Pancreas (tissue), 10 donors: ENCODE measurements at regions not wholly inside any gene's neighbourhood (a gene's known extent, or its start where the extent isn't known, plus 50 kb on each side); places are given as distances from the start of the nearest gene placed in this dataset.
"Not testable (repeated sequence)": the region's sequence is repeated elsewhere in the genome, so short reads cannot be mapped to it uniquely, and the experiment has no call there.

Experiments used
- ATAC-seq, 4 donors: fragments of 200-7000 bp; cut with Tn5 transposase; one replicate each; pipeline versions ENCODE4 v1.8.0 to v1.9.1; 2020; ENCODE audit warnings: mild to moderate bottlenecking in 4 of 4, moderate library complexity in 4 of 4
- DNase-seq, 6 donors: peaks; one replicate each; pipeline ENCODE4 v3.0.0-alpha.2; 2020
- FAIRE-seq: peaks from 2 replicates; lab custom pipeline; 2012; peaks lifted over from hg19 to GRCh38; lab: Jason Lieb, UNC
- H3K27ac ChIP-seq, 4 donors: fragments of 200-600 bp; sonication (generic); 1 replicate in 3 of 4; 2 replicates in 1 of 4; pipeline versions ENCODE4 v1.5.0 to v1.8.0; 2020
- H3K27me3 ChIP-seq, 4 donors: fragments of 200-600 bp; one replicate each; pipeline ENCODE4 v1.8.0; 2021
- H3K36me3 ChIP-seq, 3 donors: fragments of 200-600 bp; sonication (generic) in 1 of 3; one replicate each; pipeline versions ENCODE4 v1.5.0 to v1.8.0; 2020 to 2021
- H3K4me1 ChIP-seq, 3 donors: fragments of 200-600 bp; one replicate each; pipeline ENCODE4 v1.8.0; 2021
- H3K4me3 ChIP-seq, 4 donors: fragments of 200-600 bp; sonication (generic) in 2 of 4; one replicate each; pipeline versions ENCODE4 v1.5.0 to v1.8.0; 2020 to 2021
- H3K9me3 ChIP-seq, 4 donors: fragments of 200-600 bp; one replicate each; pipeline ENCODE4 v1.8.0; 2021
- WGBS, 2 donors: extraction: QIAGEN DNeasy Blood & Tissue Kit; methylation state at CpG; one replicate each; pipeline ENCODE4 v1.1.7; 2013; 5-methylcytosine and 5-hydroxymethylcytosine counted together
- intact Hi-C, 3 donors: fragments of 100-400 bp; cut with DNase I; formaldehyde crosslinking; loops; one replicate each; pipeline versions ENCODE4 v1.11.1 to v1.14.2; 2022
- TF ChIP-seq, protein P1 (sequence below), 4 donors: fragments of 200-600 bp; sonication (generic) in 3 of 4; IDR thresholded peaks; one replicate each; pipeline versions ENCODE4 v1.5.0 to v1.8.0; 2021; ENCODE audit warnings: antibody characterized with exemption in 4 of 4
- donor health status: healthy with polysubstance abuse.
- donor health status: DM: no; HTN: no; CAD: no; lungs with moderate emphysema.
- donor health status: DM: no; HTN: no; CAD: no.
- donor health status: control.
- donor health status: control.
- donor health status: Bipolar disorder and iron deficiency.
- donor health status: DM: yes; HTN: yes; CAD: no.
- donor health status: DM: no; HTN: no; CAD: no.
- donor health status: DM: no; HTN: no; CAD: no.
- donor health status: DM: yes; HTN: yes; CAD: no.

GRCh38 chrX:13955975-13956374 lies 73.7 kb downstream of the GEMIN8 start:
- TF ChIP-seq, protein P1, sequence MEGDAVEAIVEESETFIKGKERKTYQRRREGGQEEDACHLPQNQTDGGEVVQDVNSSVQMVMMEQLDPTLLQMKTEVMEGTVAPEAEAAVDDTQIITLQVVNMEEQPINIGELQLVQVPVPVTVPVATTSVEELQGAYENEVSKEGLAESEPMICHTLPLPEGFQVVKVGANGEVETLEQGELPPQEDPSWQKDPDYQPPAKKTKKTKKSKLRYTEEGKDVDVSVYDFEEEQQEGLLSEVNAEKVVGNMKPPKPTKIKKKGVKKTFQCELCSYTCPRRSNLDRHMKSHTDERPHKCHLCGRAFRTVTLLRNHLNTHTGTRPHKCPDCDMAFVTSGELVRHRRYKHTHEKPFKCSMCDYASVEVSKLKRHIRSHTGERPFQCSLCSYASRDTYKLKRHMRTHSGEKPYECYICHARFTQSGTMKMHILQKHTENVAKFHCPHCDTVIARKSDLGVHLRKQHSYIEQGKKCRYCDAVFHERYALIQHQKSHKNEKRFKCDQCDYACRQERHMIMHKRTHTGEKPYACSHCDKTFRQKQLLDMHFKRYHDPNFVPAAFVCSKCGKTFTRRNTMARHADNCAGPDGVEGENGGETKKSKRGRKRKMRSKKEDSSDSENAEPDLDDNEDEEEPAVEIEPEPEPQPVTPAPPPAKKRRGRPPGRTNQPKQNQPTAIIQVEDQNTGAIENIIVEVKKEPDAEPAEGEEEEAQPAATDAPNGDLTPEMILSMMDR (IDR thresholded peaks at IDR 0.05) = no peak
- WGBS, 2 donors = 90 to 97% methylated on average over 3 of the region's 3 CpGs
- intact Hi-C loops = no loop called here
- no peak for DNase-seq
- H3K36me3 ChIP-seq = no peaks in the 10 kb centered on the region
- no peaks in the 10 kb centered on the region for H3K4me1 ChIP-seq
- H3K27me3 ChIP-seq = no peaks in the 10 kb centered on the region
- H3K27ac ChIP-seq = no peak overlapping the region
- ATAC-seq = no peak
- FAIRE-seq = no peak
- no peak overlapping the region for H3K4me3 ChIP-seq
- H3K9me3 ChIP-seq = no peaks in the 10 kb centered on the region

DNA sequence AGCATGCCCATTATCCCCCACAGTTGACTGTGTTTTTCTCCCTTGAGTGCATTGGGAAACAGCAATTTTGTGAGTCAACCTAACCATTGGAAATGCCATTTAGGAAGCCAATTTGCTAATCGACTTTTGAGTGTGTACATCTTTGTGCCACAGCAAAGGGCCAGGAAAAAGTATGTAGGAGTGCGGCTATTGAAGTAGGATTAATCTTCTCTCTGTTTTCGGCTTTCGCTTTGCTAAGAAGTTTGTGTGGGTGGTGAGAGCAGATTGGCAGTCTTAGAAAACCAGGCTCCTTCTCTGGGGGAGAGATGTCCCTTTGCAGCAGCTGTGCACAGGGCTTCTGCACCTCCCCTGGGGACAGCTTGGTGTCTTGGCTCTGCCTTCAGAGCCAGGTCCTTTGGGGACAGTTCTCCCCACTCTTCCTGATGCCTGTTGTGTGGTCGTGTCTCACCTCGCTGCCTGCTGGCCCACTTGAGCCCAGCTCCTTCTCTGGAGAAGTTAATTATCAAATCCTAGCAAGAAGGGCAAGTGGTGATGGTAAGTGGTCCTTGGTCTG lies 74.5 kb downstream of the GEMIN8 start:
- Histone ChIP-seq H3K4me3 (no peak overlapping the region), H3K9me3 (no peaks in the 10 kb centered on the region), H3K4me1 (no peaks in the 10 kb centered on the region), H3K36me3 (no peaks in the 10 kb centered on the region), H3K27me3 (no peaks in the 10 kb centered on the region), H3K27ac (no peak overlapping the region)
- FAIRE-seq (no peak), DNase-seq (no peak), ATAC-seq (no peak)
- intact Hi-C loops = no loop called here
- 73 to 77% methylated on average over 6 of the region's 6 CpGs for WGBS, 2 donors
- TF ChIP-seq, protein P1 (IDR thresholded peaks at IDR 0.05) = no peak

GRCh38 chrX:13952581-13952980 lies 77.1 kb downstream of the GEMIN8 start:
- TF ChIP-seq, protein P1 (IDR thresholded peaks at IDR 0.05) = no peak
- Histone ChIP-seq H3K4me3 (no peak overlapping the region), H3K4me1 (no peaks in the 10 kb centered on the region), H3K9me3 (no peaks in the 10 kb centered on the region), H3K27ac (no peak overlapping the region), H3K27me3 (no peaks in the 10 kb centered on the region), H3K36me3 (no peaks in the 10 kb centered on the region)
- DNase-seq = no peak
- intact Hi-C loops = no loop called here
- no peak for ATAC-seq
- WGBS, 2 donors = 54 to 55% methylated on average over 5 of the region's 5 CpGs
- no peak for FAIRE-seq

DNA sequence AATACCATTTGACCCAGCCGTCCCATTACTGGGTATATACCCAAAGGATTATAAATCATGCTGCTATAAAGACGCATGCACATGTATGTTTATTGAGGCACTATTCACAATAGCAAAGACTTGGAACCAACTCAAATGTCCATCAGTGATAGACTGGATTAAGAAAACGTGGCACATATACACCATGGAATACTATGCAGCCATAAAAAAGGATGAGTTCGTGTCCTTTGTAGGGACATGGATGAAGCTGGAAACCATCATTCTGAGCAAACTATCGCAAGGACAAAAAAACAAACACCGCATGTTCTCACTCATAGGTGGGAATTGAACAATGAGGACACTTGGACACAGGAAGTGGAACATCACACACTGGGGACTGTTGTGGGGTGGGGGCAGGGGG lies 83.5 kb downstream of the GEMIN8 start:
- H3K27me3 ChIP-seq, H3K4me3 ChIP-seq, H3K36me3 ChIP-seq, FAIRE-seq, H3K27ac ChIP-seq, intact Hi-C loops, ATAC-seq, H3K4me1 ChIP-seq, H3K9me3 ChIP-seq, DNase-seq: not testable (repeated sequence)
- 82 to 83% methylated on average over 5 to 6 of the region's 6 CpGs for WGBS, 2 donors

DNA sequence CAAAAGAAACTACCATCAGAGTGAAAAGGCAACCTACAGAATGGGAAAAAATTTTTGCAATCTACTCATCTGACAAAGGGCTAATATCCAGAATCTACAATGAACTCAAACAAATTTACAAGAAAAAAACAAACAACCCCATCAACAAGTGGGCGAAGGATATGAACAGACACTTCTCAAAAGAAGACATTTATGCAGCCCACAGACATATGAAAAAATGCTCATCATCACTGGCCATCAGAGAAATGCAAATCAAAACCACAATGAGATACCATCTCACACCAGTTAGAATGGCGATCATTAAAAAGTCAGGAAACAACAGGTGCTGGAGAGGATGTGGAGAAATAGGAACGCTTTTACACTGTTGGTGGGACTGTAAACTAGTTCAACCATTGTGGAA lies 83.9 kb downstream of the GEMIN8 start:
- H3K9me3 ChIP-seq, H3K36me3 ChIP-seq, FAIRE-seq, H3K4me3 ChIP-seq, H3K4me1 ChIP-seq, H3K27me3 ChIP-seq, DNase-seq, ATAC-seq, H3K27ac ChIP-seq, intact Hi-C loops: not testable (repeated sequence)
- WGBS, 2 donors = 82 to 100% methylated on average over 1 of the region's 3 CpGs

GRCh38 chrX:13940671-13941070 lies 89.0 kb downstream of the GEMIN8 start:
- Histone ChIP-seq H3K27ac (no peak overlapping the region), H3K4me3 (no peak overlapping the region), H3K9me3 (no peaks in the 10 kb centered on the region), H3K27me3 (peaks cover 0 to 10% (median under 1%) of the 10 kb centered on the region in 4 donors), H3K4me1 (no peaks in the 10 kb centered on the region), H3K36me3 (no peaks in the 10 kb centered on the region)
- TF ChIP-seq, protein P1 (IDR thresholded peaks at IDR 0.05) = no peak
- DNase-seq (no peak), ATAC-seq (no peak), FAIRE-seq (no peak)
- WGBS, 2 donors = 71 to 79% methylated on average over 2 of the region's 2 CpGs
- intact Hi-C loops = no loop called here
